ENCODE measurements at regions not wholly inside any gene's neighbourhood (a gene's known extent, or its start where the extent isn't known, plus 50 kb on each side); places are given as distances from the start of the nearest gene placed in this dataset.

DNA sequence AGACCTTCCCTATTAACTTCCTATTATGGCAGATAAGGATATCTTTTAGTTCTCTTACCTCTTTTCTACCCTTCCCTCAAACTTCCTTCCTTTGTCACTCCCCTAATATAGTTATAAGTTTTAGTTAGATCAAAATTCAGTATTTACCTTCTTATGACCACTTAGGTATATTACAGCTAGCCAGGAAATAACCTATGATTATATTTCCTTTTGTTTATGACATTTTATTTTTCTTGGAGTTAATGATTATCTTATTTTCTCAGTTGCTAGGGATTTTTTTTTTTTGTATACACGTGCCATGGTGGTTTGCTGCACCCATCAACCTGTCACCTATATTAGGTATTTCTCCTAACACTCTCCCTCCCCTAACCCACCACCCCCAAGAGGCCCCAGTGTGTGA lies 88.2 kb upstream of the ZBED5 start:
- no peak for TF ChIP-seq L3MBTL2 (conservative IDR thresholded peaks at IDR 0.05)
- TF ChIP-seq BHLHE40 (IDR thresholded peaks at IDR 0.05; ENCODE audit: borderline replicate concordance), result no peak
- no peak for TF ChIP-seq FOXM1 (IDR thresholded peaks at IDR 0.05; ENCODE audit: borderline replicate concordance)
- no peak for TF ChIP-seq ARNT (IDR thresholded peaks at IDR 0.05)
- no peak for TF ChIP-seq SUZ12 (IDR thresholded peaks at IDR 0.05)
- TF ChIP-seq FOXK2 (IDR thresholded peaks at IDR 0.05), result no peak
- no peak for TF ChIP-seq LEF1 (IDR thresholded peaks at IDR 0.05; ENCODE audit: borderline replicate concordance)
